Panc1 (cell line): ENCODE measurements at regions not wholly inside any gene's neighbourhood (a gene's known extent, or its start where the extent isn't known, plus 50 kb on each side); places are given as distances from the start of the nearest gene placed in this dataset.

Experiments used
- ATAC-seq: fragments of 200-7000 bp; cut with Tn5 transposase; 2 replicates; pipeline ENCODE4 v1.9.1; 2020; ENCODE audit warnings: mild to moderate bottlenecking, moderate library complexity
- BruUV-seq: library from RNA; stranded (reverse); fragments of 400-500 nt; replicated peaks from 2 replicates; lab custom pipeline; 2021; lab: Mats Ljungman, UMichigan
- CTCF ChIA-PET: fragments of 300-600 bp; sonication (Branson Sonifier 250); formaldehyde crosslinking; loops from one replicate; lab custom pipeline; 2022; ENCODE audit warnings: antibody characterized with exemption; lab: Charles Lee
- POLR2A ChIA-PET: fragments of 300-600 bp; sonication (Branson Sonifier 250); formaldehyde crosslinking; loops from one replicate; lab custom pipeline; 2022; ENCODE audit warnings: antibody characterized with exemption; lab: Charles Lee
- DNase-seq: peaks from one replicate; pipeline ENCODE4 v3.0.0-alpha.2; 2010; ENCODE audit warnings: low read depth, low spot score
- H3K27ac ChIP-seq: 2 replicates; pipeline ENCODE4 v1.5.1; 2011; ENCODE audit warnings: mild to moderate bottlenecking, low read length, inconsistent platforms
- H3K27me3 ChIP-seq: fragments of 200-500 bp; sonication (Bioruptor generic); 2 replicates; pipeline ENCODE4 v1.6.0; 2014; ENCODE audit warnings: low read length, inconsistent platforms; ENCODE audit not compliant: control insufficient read depth, insufficient read depth
- H3K36me3 ChIP-seq: fragments of 200-500 bp; sonication (Bioruptor generic); 2 replicates; pipeline ENCODE4 v1.5.1; 2014; ENCODE audit warnings: inconsistent platforms, mild to moderate bottlenecking, low read length, moderate library complexity; ENCODE audit not compliant: control insufficient read depth, insufficient read depth
- H3K4me1 ChIP-seq: 2 replicates; pipeline ENCODE4 v1.5.1; 2011; ENCODE audit warnings: inconsistent platforms, mild to moderate bottlenecking, low read length, moderate library complexity; ENCODE audit not compliant: control insufficient read depth, insufficient read depth
- H3K4me3 ChIP-seq, 2 experiments: 2 replicates each; pipeline ENCODE4 v1.5.1; 2011 to 2012; ENCODE audit warnings: low read depth in 2 of 2, low read length in 2 of 2, mild to moderate bottlenecking in 2 of 2, inconsistent platforms in 1 of 2, moderate library complexity in 1 of 2
- H3K9me3 ChIP-seq: fragments of 200-500 bp; sonication (Bioruptor generic); 2 replicates; pipeline ENCODE4 v1.5.1; 2014; ENCODE audit warnings: low read depth, mild to moderate bottlenecking, inconsistent platforms, low read length, moderate library complexity; ENCODE audit not compliant: control insufficient read depth, insufficient read depth
- POLR2AphosphoS5 ChIP-seq: IDR thresholded peaks from 2 replicates; pipeline ENCODE4 v1.6.1; 2012; ENCODE audit warnings: mild to moderate bottlenecking, low read depth, low read length, moderate library complexity
- SIN3A ChIP-seq: IDR thresholded peaks from 2 replicates; pipeline ENCODE4 v1.6.1; 2012; ENCODE audit warnings: low read depth, mild to moderate bottlenecking, low read length, moderate library complexity, borderline replicate concordance; ENCODE audit not compliant: insufficient read depth
- TCF7L2 ChIP-seq: IDR thresholded peaks from 2 replicates; pipeline ENCODE4 v1.6.1; 2011; ENCODE audit warnings: mild to moderate bottlenecking, low read depth, low read length, inconsistent platforms
- in situ Hi-C: cut with HindIII; loops from 2 replicates; pipeline ENCODE4 v1.10.0; 2016; ENCODE audit warnings: low sequenced_read_pairs, low pct_unique_long_range_greater_than_20kb
- intact Hi-C: fragments of 100-400 bp; cut with micrococcal nuclease; formaldehyde crosslinking; loops from one replicate; pipeline ENCODE4 v1.10.0; 2022; ENCODE audit not compliant: unreplicated experiment
- TF ChIP-seq, protein P1 (sequence below): fragments of 450-650 bp; IDR thresholded peaks from 2 replicates; pipeline ENCODE4 v1.5.1; 2017; ENCODE audit warnings: mild to moderate bottlenecking
- TF ChIP-seq, protein P2 (sequence below), 2 experiments: IDR thresholded peaks; 2 replicates each; pipeline ENCODE4 v1.6.1; 2011 to 2012; ENCODE audit warnings: low read depth in 2 of 2, control low read depth in 1 of 2, low read length in 1 of 2, mild to moderate bottlenecking in 1 of 2, moderate library complexity in 1 of 2; ENCODE audit not compliant: insufficient read depth in 1 of 2

DNA sequence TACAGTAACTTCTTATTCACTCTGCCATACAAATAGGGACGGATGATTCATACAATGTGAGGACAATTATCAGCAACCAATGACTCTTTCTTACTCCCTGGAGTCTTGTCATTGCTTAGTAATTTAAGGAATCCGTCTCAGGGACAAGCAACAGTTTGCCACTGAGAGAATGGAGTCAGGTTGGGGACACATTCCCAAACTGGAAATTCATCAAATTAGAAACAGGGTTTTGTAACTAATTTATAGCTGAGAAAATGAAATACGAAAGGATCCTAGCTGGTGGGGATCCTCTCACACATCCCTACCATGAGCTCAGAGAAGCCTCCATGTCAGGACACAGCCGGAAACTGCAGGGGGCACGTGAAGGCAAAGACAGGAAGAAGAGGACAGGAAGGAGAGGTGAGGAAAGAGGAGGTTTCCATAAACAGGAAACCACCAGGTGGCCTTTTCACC lies 50.4 kb upstream of the KDR start:
- no peak for TF ChIP-seq POLR2AphosphoS5
- no peak for TF ChIP-seq SIN3A
- TF ChIP-seq, protein P1, sequence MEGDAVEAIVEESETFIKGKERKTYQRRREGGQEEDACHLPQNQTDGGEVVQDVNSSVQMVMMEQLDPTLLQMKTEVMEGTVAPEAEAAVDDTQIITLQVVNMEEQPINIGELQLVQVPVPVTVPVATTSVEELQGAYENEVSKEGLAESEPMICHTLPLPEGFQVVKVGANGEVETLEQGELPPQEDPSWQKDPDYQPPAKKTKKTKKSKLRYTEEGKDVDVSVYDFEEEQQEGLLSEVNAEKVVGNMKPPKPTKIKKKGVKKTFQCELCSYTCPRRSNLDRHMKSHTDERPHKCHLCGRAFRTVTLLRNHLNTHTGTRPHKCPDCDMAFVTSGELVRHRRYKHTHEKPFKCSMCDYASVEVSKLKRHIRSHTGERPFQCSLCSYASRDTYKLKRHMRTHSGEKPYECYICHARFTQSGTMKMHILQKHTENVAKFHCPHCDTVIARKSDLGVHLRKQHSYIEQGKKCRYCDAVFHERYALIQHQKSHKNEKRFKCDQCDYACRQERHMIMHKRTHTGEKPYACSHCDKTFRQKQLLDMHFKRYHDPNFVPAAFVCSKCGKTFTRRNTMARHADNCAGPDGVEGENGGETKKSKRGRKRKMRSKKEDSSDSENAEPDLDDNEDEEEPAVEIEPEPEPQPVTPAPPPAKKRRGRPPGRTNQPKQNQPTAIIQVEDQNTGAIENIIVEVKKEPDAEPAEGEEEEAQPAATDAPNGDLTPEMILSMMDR, result no peak
- TF ChIP-seq, protein P2, sequence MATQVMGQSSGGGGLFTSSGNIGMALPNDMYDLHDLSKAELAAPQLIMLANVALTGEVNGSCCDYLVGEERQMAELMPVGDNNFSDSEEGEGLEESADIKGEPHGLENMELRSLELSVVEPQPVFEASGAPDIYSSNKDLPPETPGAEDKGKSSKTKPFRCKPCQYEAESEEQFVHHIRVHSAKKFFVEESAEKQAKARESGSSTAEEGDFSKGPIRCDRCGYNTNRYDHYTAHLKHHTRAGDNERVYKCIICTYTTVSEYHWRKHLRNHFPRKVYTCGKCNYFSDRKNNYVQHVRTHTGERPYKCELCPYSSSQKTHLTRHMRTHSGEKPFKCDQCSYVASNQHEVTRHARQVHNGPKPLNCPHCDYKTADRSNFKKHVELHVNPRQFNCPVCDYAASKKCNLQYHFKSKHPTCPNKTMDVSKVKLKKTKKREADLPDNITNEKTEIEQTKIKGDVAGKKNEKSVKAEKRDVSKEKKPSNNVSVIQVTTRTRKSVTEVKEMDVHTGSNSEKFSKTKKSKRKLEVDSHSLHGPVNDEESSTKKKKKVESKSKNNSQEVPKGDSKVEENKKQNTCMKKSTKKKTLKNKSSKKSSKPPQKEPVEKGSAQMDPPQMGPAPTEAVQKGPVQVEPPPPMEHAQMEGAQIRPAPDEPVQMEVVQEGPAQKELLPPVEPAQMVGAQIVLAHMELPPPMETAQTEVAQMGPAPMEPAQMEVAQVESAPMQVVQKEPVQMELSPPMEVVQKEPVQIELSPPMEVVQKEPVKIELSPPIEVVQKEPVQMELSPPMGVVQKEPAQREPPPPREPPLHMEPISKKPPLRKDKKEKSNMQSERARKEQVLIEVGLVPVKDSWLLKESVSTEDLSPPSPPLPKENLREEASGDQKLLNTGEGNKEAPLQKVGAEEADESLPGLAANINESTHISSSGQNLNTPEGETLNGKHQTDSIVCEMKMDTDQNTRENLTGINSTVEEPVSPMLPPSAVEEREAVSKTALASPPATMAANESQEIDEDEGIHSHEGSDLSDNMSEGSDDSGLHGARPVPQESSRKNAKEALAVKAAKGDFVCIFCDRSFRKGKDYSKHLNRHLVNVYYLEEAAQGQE (IDR thresholded peaks at IDR 0.05; ENCODE audit: insufficient read depth in 1 of 2, low read depth in 2 of 2, low read length in 1 of 2), result no peak
- no peak for TF ChIP-seq TCF7L2
- DNase-seq, result peak; percentile 28
- ChIA-PET CTCF (no interaction called here), POLR2A (no interaction called here)
- H3K27me3 ChIP-seq, result no peaks in the 10 kb centered on the region
- no peak overlapping the region for H3K4me3 ChIP-seq
- 0 out of 2 replicates have a peak, but pooled peaks have one; percentile 53 for ATAC-seq
- H3K27ac ChIP-seq, result no peak overlapping the region
- no peaks in the 10 kb centered on the region; the same call in 1 of the 2 replicates for H3K36me3 ChIP-seq
- no TSS peak for BruUV-seq
- in situ Hi-C loops (no loop called here), intact Hi-C loops (no loop called here)
- H3K4me1 ChIP-seq, result no peaks in the 10 kb centered on the region
- H3K9me3 ChIP-seq, result no peaks in the 10 kb centered on the region

DNA sequence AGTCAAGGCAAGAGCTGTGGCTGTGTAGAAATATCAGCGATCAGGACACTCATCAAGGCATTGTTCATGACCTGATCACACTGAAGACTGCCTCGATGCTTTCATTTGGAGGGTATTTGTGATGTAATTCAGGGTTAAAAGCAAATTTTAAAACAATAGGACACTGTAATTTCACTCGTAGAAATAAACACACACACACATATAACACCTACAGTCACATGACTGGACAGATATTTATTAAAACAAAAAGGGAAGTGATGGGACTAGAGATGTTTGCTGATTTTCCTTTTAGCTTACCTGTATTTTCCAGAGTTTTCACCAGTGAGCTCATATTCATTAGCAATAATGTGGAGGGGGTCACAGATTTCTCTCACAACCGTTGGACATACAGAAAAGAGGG lies 51.1 kb upstream of the KDR start:
- BruUV-seq, result no TSS peak
- Histone ChIP-seq H3K9me3 (no peaks in the 10 kb centered on the region), H3K36me3 (no peaks in the 10 kb centered on the region; the same call in 1 of the 2 replicates), H3K27ac (no peak overlapping the region), H3K4me3 (no peak overlapping the region), H3K27me3 (no peaks in the 10 kb centered on the region), H3K4me1 (no peaks in the 10 kb centered on the region)
- intact Hi-C loops (no loop called here), in situ Hi-C loops (no loop called here)
- CTCF ChIA-PET, result no interaction called here
- no peak for TF ChIP-seq SIN3A
- TF ChIP-seq, protein P2 (IDR thresholded peaks at IDR 0.05; ENCODE audit: insufficient read depth in 1 of 2, low read depth in 2 of 2, low read length in 1 of 2), result no peak
- TF ChIP-seq TCF7L2, result no peak
- TF ChIP-seq POLR2AphosphoS5, result no peak
- TF ChIP-seq, protein P1, result no peak
- no peak for DNase-seq
- ATAC-seq, result no peak
- POLR2A ChIA-PET, result no interaction called here
